ENCODE measurements at regions not wholly inside any gene's neighbourhood (a gene's known extent, or its start where the extent isn't known, plus 50 kb on each side); places are given as distances from the start of the nearest gene placed in this dataset.

GRCh38 chr14:42992930-42993329 lies 1386.3 kb downstream of the LRFN5 start:
- TF ChIP-seq POLR2A (IDR thresholded peaks at IDR 0.05; ENCODE audit: low read depth, low read length) = no peak
- TF ChIP-seq, protein P1, sequence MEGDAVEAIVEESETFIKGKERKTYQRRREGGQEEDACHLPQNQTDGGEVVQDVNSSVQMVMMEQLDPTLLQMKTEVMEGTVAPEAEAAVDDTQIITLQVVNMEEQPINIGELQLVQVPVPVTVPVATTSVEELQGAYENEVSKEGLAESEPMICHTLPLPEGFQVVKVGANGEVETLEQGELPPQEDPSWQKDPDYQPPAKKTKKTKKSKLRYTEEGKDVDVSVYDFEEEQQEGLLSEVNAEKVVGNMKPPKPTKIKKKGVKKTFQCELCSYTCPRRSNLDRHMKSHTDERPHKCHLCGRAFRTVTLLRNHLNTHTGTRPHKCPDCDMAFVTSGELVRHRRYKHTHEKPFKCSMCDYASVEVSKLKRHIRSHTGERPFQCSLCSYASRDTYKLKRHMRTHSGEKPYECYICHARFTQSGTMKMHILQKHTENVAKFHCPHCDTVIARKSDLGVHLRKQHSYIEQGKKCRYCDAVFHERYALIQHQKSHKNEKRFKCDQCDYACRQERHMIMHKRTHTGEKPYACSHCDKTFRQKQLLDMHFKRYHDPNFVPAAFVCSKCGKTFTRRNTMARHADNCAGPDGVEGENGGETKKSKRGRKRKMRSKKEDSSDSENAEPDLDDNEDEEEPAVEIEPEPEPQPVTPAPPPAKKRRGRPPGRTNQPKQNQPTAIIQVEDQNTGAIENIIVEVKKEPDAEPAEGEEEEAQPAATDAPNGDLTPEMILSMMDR (conservative IDR thresholded peaks at IDR 0.05; ENCODE audit: low read depth, low read length) = no peak
- TF ChIP-seq MXI1 (IDR thresholded peaks at IDR 0.05; ENCODE audit: borderline replicate concordance, low read depth, low read length) = no peak
- no peak for TF ChIP-seq RFX5 (IDR thresholded peaks at IDR 0.05; ENCODE audit: low read depth, low read length)
- TF ChIP-seq MAFK (IDR thresholded peaks at IDR 0.05; ENCODE audit: low read depth, low read length) = no peak
- TF ChIP-seq NFE2L2 (IDR thresholded peaks at IDR 0.05; ENCODE audit: low read depth, low read length) = no peak
- no peak for TF ChIP-seq CHD1 (IDR thresholded peaks at IDR 0.05; ENCODE audit: low read depth, low read length)
- no peak for TF ChIP-seq RAD21 (IDR thresholded peaks at IDR 0.05; ENCODE audit: low read length)
